ENCODE measurements at regions not wholly inside any gene's neighbourhood (a gene's known extent, or its start where the extent isn't known, plus 50 kb on each side); places are given as distances from the start of the nearest gene placed in this dataset.

- in situ Hi-C loops (cut with HindIII; ENCODE audit: low sequenced_read_pairs), result no loop called here
- DNase-seq (ENCODE audit: low read depth, low spot score), result no peak
- no peak for TF ChIP-seq CTCF (IDR thresholded peaks at IDR 0.05; ENCODE audit: low read depth, low read length)
- no peak overlapping the region for H3K4me3 ChIP-seq (ENCODE audit: low read depth, low read length)
Observed at GRCh38 chr9:13397220-13397619, 117.7 kb upstream of the MPDZ start.

GRCh38 chr9:13396418-13396817 lies 116.9 kb upstream of the MPDZ start:
- no peak for TF ChIP-seq CTCF (IDR thresholded peaks at IDR 0.05; ENCODE audit: low read depth, low read length)
- H3K4me3 ChIP-seq (ENCODE audit: low read depth, low read length), result no peak overlapping the region
- DNase-seq (ENCODE audit: low read depth, low spot score), result no peak
- in situ Hi-C loops (cut with HindIII; ENCODE audit: low sequenced_read_pairs), result no loop called here

GRCh38 chr9:13395156-13395555 lies 115.7 kb upstream of the MPDZ start:
- in situ Hi-C loops (cut with HindIII; ENCODE audit: low sequenced_read_pairs), result no loop called here
- TF ChIP-seq CTCF (IDR thresholded peaks at IDR 0.05; ENCODE audit: low read depth, low read length), result no peak
- DNase-seq (ENCODE audit: low read depth, low spot score), result no peak
- H3K4me3 ChIP-seq (ENCODE audit: low read depth, low read length), result no peak overlapping the region

DNA sequence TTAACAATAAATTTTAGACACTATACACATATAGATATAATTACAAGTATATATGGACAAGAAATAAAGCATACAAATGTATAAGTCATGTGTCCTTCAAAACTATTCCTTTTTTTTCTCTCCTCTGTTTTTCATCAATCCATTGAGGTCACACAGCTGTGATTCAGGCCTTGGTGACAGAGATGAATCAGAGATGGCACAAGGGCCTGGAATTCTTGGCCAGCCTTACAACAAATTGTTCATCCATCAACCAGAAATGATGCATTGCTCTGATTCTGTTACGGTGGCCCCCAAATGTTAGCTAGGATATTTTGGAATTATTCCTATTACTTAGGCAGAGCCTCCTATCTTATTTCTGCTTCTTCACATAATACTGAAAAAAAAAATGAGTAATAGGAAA lies 108.7 kb upstream of the MPDZ start:
- no peak for TF ChIP-seq CTCF (IDR thresholded peaks at IDR 0.05; ENCODE audit: low read depth, low read length)
- no peak overlapping the region for H3K4me3 ChIP-seq (ENCODE audit: low read depth, low read length)
- DNase-seq (ENCODE audit: low read depth, low spot score), result peak; percentile 19
- in situ Hi-C loops (cut with HindIII; ENCODE audit: low sequenced_read_pairs), result no loop called here

GRCh38 chr9:13387734-13388067 lies 108.2 kb upstream of the MPDZ start:
- no peak for TF ChIP-seq CTCF (IDR thresholded peaks at IDR 0.05; ENCODE audit: low read depth, low read length)
- H3K4me3 ChIP-seq (ENCODE audit: low read depth, low read length), result no peak overlapping the region
- in situ Hi-C loops (cut with HindIII; ENCODE audit: low sequenced_read_pairs), result no loop called here
- no peak for DNase-seq (ENCODE audit: low read depth, low spot score)

GRCh38 chr9:13386935-13387733 lies 107.6 kb upstream of the MPDZ start:
- no peak overlapping the region for H3K4me3 ChIP-seq (ENCODE audit: low read depth, low read length)
- DNase-seq (ENCODE audit: low read depth, low spot score), result peak; percentile 86
- in situ Hi-C loops (cut with HindIII; ENCODE audit: low sequenced_read_pairs), result no loop called here
- TF ChIP-seq CTCF (IDR thresholded peaks at IDR 0.05; ENCODE audit: low read depth, low read length), result no peak

Measured in astrocyte of the spinal cord (primary cell).